ENCODE measurements at regions not wholly inside any gene's neighbourhood (a gene's known extent, or its start where the extent isn't known, plus 50 kb on each side); places are given as distances from the start of the nearest gene placed in this dataset.
"Not testable (repeated sequence)": the region's sequence is repeated elsewhere in the genome, so short reads cannot be mapped to it uniquely, and the experiment has no call there.

DNA sequence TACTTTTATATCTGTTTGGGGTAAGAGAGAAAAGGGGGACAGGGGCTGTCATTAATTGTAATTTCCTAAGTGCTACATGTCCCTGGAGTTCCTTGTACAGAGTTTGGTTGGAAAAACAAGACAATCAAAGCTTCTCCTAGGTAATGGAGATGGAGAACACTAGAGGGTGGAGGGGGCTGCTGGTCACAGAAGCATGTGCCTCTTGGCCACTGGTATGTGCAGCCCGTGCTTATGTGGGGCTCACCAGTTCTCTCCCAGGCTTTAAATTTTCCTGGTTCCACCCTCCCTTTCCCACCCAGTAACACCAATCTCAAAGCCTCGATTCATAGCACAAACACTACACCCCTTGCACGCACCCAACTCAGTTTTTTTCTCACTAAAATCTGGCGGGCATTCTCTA is 165.6 kb downstream of the SAMD5 start:
- no peaks in the 10 kb centered on the region for H3K27me3 ChIP-seq (ENCODE audit: control insufficient read depth in 1 of 2, insufficient read depth in 2 of 2, low read length in 2 of 2)
- H3K4me1 ChIP-seq (ENCODE audit: control insufficient read depth, insufficient read depth, low read length): no peaks in the 10 kb centered on the region
- H3K9me3 ChIP-seq (ENCODE audit: control insufficient read depth in 2 of 2, low read length in 2 of 2): peaks cover 0 to 3% of the 10 kb centered on the region in 2 donors
- H3K36me3 ChIP-seq (ENCODE audit: control insufficient read depth in 2 of 2, insufficient read depth in 2 of 2, low read length in 2 of 2): no peaks in the 10 kb centered on the region
- H3K9ac ChIP-seq (ENCODE audit: low read length in 2 of 2): no peak overlapping the region
- no peak overlapping the region for H3K27ac ChIP-seq (ENCODE audit: low read length)
- no peak overlapping the region for H3K4me3 ChIP-seq (ENCODE audit: low read length in 2 of 2)

GRCh38 chr6:147674794-147675193 is 166.3 kb downstream of the SAMD5 start:
- H3K27ac ChIP-seq (ENCODE audit: low read length): no peak overlapping the region
- no peak overlapping the region for H3K9ac ChIP-seq (ENCODE audit: low read length in 2 of 2)
- H3K36me3 ChIP-seq (ENCODE audit: control insufficient read depth in 2 of 2, insufficient read depth in 2 of 2, low read length in 2 of 2): no peaks in the 10 kb centered on the region
- H3K4me3 ChIP-seq (ENCODE audit: low read length in 2 of 2): no peak overlapping the region
- no peaks in the 10 kb centered on the region for H3K27me3 ChIP-seq (ENCODE audit: control insufficient read depth in 1 of 2, insufficient read depth in 2 of 2, low read length in 2 of 2)
- no peaks in the 10 kb centered on the region for H3K4me1 ChIP-seq (ENCODE audit: control insufficient read depth, insufficient read depth, low read length)
- peaks cover 0 to 2% of the 10 kb centered on the region in 2 donors for H3K9me3 ChIP-seq (ENCODE audit: control insufficient read depth in 2 of 2, low read length in 2 of 2)

GRCh38 chr6:147675281-147675680 is 166.8 kb downstream of the SAMD5 start:
- no peaks in the 10 kb centered on the region for H3K4me1 ChIP-seq (ENCODE audit: control insufficient read depth, insufficient read depth, low read length)
- H3K9ac ChIP-seq (ENCODE audit: low read length in 2 of 2): no peak overlapping the region
- H3K27ac ChIP-seq (ENCODE audit: low read length): no peak overlapping the region
- H3K9me3 ChIP-seq (ENCODE audit: control insufficient read depth in 2 of 2, low read length in 2 of 2): no peaks in the 10 kb centered on the region
- H3K4me3 ChIP-seq (ENCODE audit: low read length in 2 of 2): no peak overlapping the region
- no peaks in the 10 kb centered on the region for H3K36me3 ChIP-seq (ENCODE audit: control insufficient read depth in 2 of 2, insufficient read depth in 2 of 2, low read length in 2 of 2)
- H3K27me3 ChIP-seq (ENCODE audit: control insufficient read depth in 1 of 2, insufficient read depth in 2 of 2, low read length in 2 of 2): no peaks in the 10 kb centered on the region

- H3K27me3 ChIP-seq (ENCODE audit: control insufficient read depth in 1 of 2, insufficient read depth in 2 of 2, low read length in 2 of 2): no peaks in the 10 kb centered on the region
- H3K27ac ChIP-seq (ENCODE audit: low read length): no peak overlapping the region
- H3K4me1 ChIP-seq (ENCODE audit: control insufficient read depth, insufficient read depth, low read length): no peaks in the 10 kb centered on the region
- no peak overlapping the region for H3K4me3 ChIP-seq (ENCODE audit: low read length in 2 of 2)
- H3K36me3 ChIP-seq (ENCODE audit: control insufficient read depth in 2 of 2, insufficient read depth in 2 of 2, low read length in 2 of 2): no peaks in the 10 kb centered on the region
- no peak overlapping the region for H3K9ac ChIP-seq (ENCODE audit: low read length in 2 of 2)
- H3K9me3 ChIP-seq (ENCODE audit: control insufficient read depth in 2 of 2, low read length in 2 of 2): no peaks in the 10 kb centered on the region
Measured at GRCh38 chr6:147676495-147677199, 168.2 kb downstream of the SAMD5 start.

- H3K9ac ChIP-seq (ENCODE audit: low read length in 2 of 2): no peak overlapping the region
- no peaks in the 10 kb centered on the region for H3K4me1 ChIP-seq (ENCODE audit: control insufficient read depth, insufficient read depth, low read length)
- H3K27ac ChIP-seq (ENCODE audit: low read length): no peak overlapping the region
- no peaks in the 10 kb centered on the region for H3K36me3 ChIP-seq (ENCODE audit: control insufficient read depth in 2 of 2, insufficient read depth in 2 of 2, low read length in 2 of 2)
- no peaks in the 10 kb centered on the region for H3K9me3 ChIP-seq (ENCODE audit: control insufficient read depth in 2 of 2, low read length in 2 of 2)
- no peaks in the 10 kb centered on the region for H3K27me3 ChIP-seq (ENCODE audit: control insufficient read depth in 1 of 2, insufficient read depth in 2 of 2, low read length in 2 of 2)
- no peak overlapping the region for H3K4me3 ChIP-seq (ENCODE audit: low read length in 2 of 2)
Measured at GRCh38 chr6:147677647-147678046, 169.2 kb downstream of the SAMD5 start.

- Histone ChIP-seq H3K9ac (ENCODE audit: low read length in 2 of 2) (no peak overlapping the region), H3K27me3 (ENCODE audit: control insufficient read depth in 1 of 2, insufficient read depth in 2 of 2, low read length in 2 of 2) (no peaks in the 10 kb centered on the region), H3K36me3 (ENCODE audit: control insufficient read depth in 2 of 2, insufficient read depth in 2 of 2, low read length in 2 of 2) (no peaks in the 10 kb centered on the region), H3K4me3 (ENCODE audit: low read length in 2 of 2) (no peak overlapping the region), H3K4me1 (ENCODE audit: control insufficient read depth, insufficient read depth, low read length) (no peaks in the 10 kb centered on the region), H3K9me3 (ENCODE audit: control insufficient read depth in 2 of 2, low read length in 2 of 2) (no peaks in the 10 kb centered on the region), H3K27ac (ENCODE audit: low read length) (no peak overlapping the region)
Measured at GRCh38 chr6:147678253-147678652, 169.8 kb downstream of the SAMD5 start.

DNA sequence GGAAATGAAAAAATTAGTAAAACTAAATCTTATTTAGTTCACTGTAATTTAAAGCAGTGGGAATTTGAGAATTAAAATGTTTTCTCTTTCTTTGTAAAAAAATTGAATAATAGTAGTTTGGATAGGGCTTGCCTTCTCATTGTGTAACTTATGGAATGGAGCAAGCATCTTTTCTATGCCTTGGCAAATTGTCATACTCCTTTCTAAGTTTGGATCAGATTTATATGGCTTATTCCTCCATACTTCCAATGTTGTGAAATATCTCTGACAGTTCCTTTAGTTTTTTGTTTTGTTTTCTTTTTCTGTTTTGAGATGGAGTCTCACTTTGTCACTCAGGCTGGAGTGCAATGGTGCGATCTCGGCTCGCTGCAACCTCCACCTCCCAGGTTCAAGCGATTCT is 176.4 kb downstream of the SAMD5 start:
- Histone ChIP-seq H3K27me3 (ENCODE audit: control insufficient read depth in 1 of 2, insufficient read depth in 2 of 2, low read length in 2 of 2) (no peaks in the 10 kb centered on the region), H3K4me3 (ENCODE audit: low read length in 2 of 2) (no peak overlapping the region), H3K4me1 (ENCODE audit: control insufficient read depth, insufficient read depth, low read length) (no peaks in the 10 kb centered on the region), H3K27ac (ENCODE audit: low read length) (no peak overlapping the region), H3K36me3 (ENCODE audit: control insufficient read depth in 2 of 2, insufficient read depth in 2 of 2, low read length in 2 of 2) (no peaks in the 10 kb centered on the region), H3K9me3 (ENCODE audit: control insufficient read depth in 2 of 2, low read length in 2 of 2) (no peaks in the 10 kb centered on the region), H3K9ac (ENCODE audit: low read length in 2 of 2) (no peak overlapping the region)

- no peaks in the 10 kb centered on the region for H3K27me3 ChIP-seq (ENCODE audit: control insufficient read depth in 1 of 2, insufficient read depth in 2 of 2, low read length in 2 of 2)
- no peak overlapping the region for H3K4me3 ChIP-seq (ENCODE audit: low read length in 2 of 2)
- no peaks in the 10 kb centered on the region for H3K4me1 ChIP-seq (ENCODE audit: control insufficient read depth, insufficient read depth, low read length)
- H3K36me3 ChIP-seq (ENCODE audit: control insufficient read depth in 2 of 2, insufficient read depth in 2 of 2, low read length in 2 of 2): no peaks in the 10 kb centered on the region
- H3K9me3 ChIP-seq (ENCODE audit: control insufficient read depth in 2 of 2, low read length in 2 of 2): no peaks in the 10 kb centered on the region
- no peak overlapping the region for H3K9ac ChIP-seq (ENCODE audit: low read length in 2 of 2)
- H3K27ac ChIP-seq (ENCODE audit: low read length): no peak overlapping the region
Measured at GRCh38 chr6:147689398-147689797, 180.9 kb downstream of the SAMD5 start.

DNA sequence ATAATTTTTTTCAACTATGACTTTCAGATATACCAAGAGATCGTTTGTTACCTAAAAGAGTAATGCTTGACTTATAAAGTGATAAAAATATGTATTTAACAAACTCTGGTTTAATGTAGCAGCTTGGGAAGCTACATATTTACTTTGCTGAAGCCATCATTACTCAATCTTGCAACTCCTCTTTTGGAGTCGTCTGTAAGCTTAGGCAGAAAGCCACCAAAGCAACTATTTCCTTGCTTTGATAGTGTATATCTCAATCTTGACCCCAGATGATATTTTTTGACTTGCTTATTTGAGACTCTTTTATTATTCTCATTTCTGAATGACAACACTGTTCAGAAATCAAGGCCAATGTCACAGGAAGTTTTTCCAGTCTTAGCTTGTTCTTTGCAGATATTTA is 183.0 kb downstream of the SAMD5 start:
- no peak overlapping the region for H3K27ac ChIP-seq (ENCODE audit: low read length)
- no peaks in the 10 kb centered on the region for H3K9me3 ChIP-seq (ENCODE audit: control insufficient read depth in 2 of 2, low read length in 2 of 2)
- H3K27me3 ChIP-seq (ENCODE audit: control insufficient read depth in 1 of 2, insufficient read depth in 2 of 2, low read length in 2 of 2): no peaks in the 10 kb centered on the region
- H3K4me3 ChIP-seq (ENCODE audit: low read length in 2 of 2): no peak overlapping the region
- H3K4me1 ChIP-seq (ENCODE audit: control insufficient read depth, insufficient read depth, low read length): no peaks in the 10 kb centered on the region
- no peaks in the 10 kb centered on the region for H3K36me3 ChIP-seq (ENCODE audit: control insufficient read depth in 2 of 2, insufficient read depth in 2 of 2, low read length in 2 of 2)
- H3K9ac ChIP-seq (ENCODE audit: low read length in 2 of 2): no peak overlapping the region

- Histone ChIP-seq H3K36me3 (ENCODE audit: control insufficient read depth in 2 of 2, insufficient read depth in 2 of 2, low read length in 2 of 2) (no peaks in the 10 kb centered on the region), H3K9ac (ENCODE audit: low read length in 2 of 2) (no peak overlapping the region), H3K9me3 (ENCODE audit: control insufficient read depth in 2 of 2, low read length in 2 of 2) (no peaks in the 10 kb centered on the region), H3K4me1 (ENCODE audit: control insufficient read depth, insufficient read depth, low read length) (no peaks in the 10 kb centered on the region), H3K27me3 (ENCODE audit: control insufficient read depth in 1 of 2, insufficient read depth in 2 of 2, low read length in 2 of 2) (no peaks in the 10 kb centered on the region), H3K27ac (ENCODE audit: low read length) (no peak overlapping the region), H3K4me3 (ENCODE audit: low read length in 2 of 2) (no peak overlapping the region)
Measured at GRCh38 chr6:147693181-147693580, 184.7 kb downstream of the SAMD5 start.

DNA sequence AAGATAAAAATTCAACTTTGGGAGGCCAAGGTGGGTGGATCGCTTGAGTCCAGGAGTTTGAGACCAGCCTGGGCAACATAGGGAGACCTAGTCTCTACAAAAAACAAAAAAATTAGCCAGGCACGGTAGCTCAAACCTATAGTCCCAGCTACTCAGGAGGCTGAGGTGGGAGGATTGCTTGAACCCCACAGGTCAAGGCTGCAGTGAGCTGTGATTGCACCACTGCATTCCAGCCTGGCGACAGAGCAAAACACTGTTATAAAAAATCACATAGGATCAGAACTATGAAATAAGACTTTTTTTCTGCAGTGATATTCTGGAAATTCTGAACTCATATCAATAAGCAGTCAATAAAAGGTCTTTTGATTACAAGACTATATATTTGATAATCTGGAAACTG is 186.1 kb downstream of the SAMD5 start:
- H3K4me3 ChIP-seq (ENCODE audit: low read length in 2 of 2); H3K27me3 ChIP-seq (ENCODE audit: control insufficient read depth in 1 of 2, insufficient read depth in 2 of 2, low read length in 2 of 2); H3K27ac ChIP-seq (ENCODE audit: low read length); H3K36me3 ChIP-seq (ENCODE audit: control insufficient read depth in 2 of 2, insufficient read depth in 2 of 2, low read length in 2 of 2); H3K9ac ChIP-seq (ENCODE audit: low read length in 2 of 2); H3K4me1 ChIP-seq (ENCODE audit: control insufficient read depth, insufficient read depth, low read length); H3K9me3 ChIP-seq (ENCODE audit: control insufficient read depth in 2 of 2, low read length in 2 of 2): not testable (repeated sequence)

Data from stomach smooth muscle (tissue), 2 donors.